Stimulated activated CD4-positive, alpha-beta T cell treated with anti-CD3 and anti-CD28 coated beads, Interleukin-4, amount 100 ng/mL, for 1 hour (primary cell): ENCODE measurements at regions not wholly inside any gene's neighbourhood (a gene's known extent, or its start where the extent isn't known, plus 50 kb on each side); places are given as distances from the start of the nearest gene placed in this dataset.
A peak's percentile ranks its signal among the peaks of the same experiment; 100 is the strongest.
"Not testable (repeated sequence)": the region's sequence is repeated elsewhere in the genome, so short reads cannot be mapped to it uniquely, and the experiment has no call there.

ENCODE experiments used
- DNase-seq: peaks from one replicate; pipeline ENCODE4 v3.0.0-alpha.2; 2020

DNA sequence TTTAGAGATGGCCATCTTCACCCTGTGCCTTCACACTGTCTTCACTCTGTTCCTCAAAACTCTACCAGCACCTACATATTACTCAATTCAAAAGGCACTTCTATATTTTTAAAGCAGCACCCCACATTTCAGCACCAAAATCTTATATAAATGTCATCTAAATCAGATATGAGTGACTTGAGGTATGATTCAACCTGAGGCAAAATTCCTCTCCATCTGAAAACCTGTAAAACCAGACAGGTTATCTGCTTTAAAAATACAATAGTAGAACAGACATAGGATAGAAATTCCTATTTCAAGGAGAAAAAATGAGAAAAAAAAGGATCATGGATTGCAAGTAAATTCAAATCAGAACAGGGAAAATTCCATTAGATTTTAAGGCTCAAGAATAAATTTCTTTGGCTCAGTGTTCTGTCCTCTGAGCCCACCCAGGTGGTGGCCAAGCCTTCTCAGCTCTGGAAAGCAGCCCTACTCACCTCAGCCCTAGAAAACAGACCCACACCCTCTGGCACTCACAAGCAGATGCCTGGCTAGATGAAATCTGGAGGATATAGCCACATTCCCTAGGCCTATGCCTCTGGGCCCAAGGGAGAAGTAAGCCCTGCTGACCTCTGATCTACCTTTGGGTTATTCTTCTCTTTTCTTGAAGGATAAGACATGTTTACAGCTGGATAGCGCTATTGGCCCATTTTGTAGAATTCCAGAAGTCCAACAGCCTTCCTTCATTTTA, 211.1 kb upstream of the XIST start:
- no peak for DNase-seq

DNA sequence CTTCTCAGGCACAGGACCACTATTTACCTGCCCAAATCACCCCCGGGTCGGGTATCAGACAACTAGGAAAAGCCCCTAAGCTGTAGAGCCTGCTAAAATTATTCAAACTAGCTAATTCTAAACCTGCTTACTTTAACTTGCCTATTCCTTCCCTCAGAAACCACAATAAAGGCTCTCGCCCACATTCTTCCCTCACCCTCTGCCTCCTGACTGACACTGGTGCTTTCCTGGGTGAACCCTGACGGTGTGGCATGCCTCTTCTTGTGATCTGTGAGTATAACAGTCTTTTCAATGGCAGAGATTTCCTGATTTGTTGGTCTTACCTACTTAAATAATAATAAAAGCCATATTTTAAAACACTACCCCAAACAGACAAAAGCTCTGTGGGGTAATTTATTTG, 209.4 kb upstream of the XIST start:
- no peak for DNase-seq

DNA sequence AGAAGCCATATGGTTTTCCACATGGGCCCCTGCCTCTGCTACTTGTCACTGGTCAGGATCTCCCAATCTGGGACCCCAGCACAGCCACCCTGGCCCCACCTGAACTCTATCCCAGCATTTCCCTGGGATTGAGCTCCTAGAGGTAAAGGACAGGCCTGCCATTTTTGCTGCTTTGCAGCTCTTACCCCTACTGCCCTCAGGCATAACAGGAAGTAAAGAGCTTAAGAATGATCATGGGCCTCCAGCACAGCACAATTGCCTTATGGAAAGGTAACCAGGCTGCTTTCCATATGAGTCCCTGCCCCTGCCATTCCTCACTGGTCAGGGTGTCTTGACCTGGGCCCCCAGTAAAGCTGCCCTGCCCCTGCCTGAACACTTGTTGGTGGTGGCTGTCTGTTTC, 196.6 kb upstream of the XIST start:
- no peak for DNase-seq

DNA sequence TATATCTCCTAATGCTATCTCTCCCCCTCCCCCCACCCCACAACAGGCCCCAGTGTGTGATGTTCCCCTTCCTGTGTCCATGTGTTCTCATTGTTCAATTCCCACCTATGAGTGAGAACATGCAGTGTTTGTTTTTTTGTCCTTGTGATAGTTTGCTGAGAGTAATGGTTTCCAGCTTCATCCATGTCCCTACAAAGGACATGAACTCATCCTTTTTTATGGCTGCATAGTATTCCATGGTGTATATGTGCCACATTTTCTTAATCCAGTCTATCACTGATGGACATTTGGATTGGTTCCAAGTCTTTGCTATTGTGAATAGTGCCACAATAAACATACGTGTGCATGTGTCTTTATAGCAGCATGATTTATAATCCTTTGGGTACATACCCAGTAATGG, 181.6 kb upstream of the XIST start:
- DNase-seq: not testable (repeated sequence)

DNA sequence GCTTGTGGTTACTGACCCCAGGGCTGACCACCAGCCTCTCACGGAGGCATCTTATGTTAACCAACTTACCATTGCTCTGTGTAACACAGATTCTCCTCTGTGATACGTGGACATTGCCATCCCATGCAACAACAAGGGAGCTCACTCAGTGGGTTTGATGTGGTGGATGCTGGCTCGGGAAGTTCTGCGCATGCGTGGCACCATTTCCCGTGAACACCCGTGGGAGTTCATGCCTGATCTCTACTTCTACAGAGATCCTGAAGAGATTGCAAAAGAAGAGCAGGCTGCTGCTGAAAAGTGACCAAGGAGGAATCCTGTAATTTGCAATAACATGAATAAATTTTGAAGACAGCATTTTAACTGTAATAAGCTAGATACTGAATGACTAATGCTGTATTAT, 179.0 kb upstream of the XIST start:
- DNase-seq: not testable (repeated sequence)

DNA sequence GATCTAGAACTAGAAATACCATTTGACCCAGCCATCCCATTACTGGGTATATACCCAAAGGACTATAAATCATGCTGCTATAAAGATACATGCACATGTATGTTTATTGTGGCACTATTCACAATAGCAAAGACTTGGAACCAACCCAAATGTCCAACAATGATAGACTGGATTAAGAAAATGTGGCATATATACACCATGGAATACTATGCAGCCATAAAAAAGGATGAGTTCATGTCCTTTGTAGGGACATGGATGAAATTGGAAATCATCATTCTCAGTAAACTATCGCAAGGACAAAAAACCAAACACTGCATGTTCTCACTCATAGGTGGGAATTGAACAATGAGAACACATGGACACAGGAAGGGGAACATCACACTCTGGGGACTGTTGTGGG, 178.3 kb upstream of the XIST start:
- DNase-seq: not testable (repeated sequence)

DNA sequence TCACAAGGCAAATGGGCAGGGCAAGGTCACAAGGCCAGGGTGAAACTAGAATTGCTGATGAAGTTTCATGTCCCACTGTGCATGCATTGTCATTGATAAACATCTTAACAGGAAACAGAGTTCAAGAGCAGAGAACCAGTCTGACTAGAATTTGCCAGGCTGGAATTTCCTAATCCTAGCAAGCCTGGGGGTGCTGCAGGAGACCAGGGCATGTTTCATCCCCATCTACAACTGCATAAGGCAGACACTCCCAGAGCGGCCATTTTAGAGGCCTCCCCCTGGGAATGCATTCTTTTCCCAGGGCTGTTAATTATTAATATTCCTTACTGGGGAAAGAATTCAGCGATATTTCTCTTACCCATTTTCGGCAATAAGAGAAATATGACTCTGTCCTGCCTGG, 172.6 kb upstream of the XIST start:
- not testable (repeated sequence) for DNase-seq

DNA sequence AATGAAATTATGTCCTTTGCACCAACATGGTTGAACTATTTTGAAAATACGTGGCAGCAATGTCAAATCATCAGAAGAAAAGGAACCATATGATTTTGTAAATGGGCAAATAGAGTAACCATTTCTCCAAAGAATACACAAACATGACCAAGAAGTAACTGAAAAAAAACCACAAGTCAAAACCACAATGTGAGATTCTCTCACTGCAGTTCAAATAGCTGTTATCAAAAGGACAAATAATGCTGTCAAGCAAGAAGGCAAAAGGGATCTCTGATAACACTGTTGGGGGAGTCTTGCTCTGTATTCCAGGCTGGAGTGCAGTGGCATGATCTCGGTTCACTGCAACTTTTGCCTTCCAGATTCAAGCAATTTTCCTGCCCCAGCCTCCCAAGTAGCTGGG, 170.7 kb upstream of the XIST start:
- no peak for DNase-seq

DNA sequence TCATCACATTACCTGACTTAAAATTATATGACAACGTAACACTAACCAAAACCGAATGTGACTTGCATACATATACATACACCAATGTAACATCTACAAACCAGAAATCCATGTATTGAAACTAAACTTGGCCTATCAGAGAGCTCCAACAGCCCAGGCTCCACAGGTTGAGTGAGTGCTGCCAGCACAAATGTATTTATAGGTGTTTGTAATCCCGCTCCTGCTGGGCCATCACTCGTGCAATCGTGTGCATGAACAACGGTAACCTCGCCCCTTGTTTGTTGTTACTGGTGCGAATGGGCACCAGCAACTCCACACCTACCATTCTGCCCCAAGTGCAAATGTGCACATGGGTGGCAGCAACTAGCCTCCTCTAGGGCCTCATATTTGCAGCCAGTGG, 165.7 kb upstream of the XIST start:
- no peak for DNase-seq

DNA sequence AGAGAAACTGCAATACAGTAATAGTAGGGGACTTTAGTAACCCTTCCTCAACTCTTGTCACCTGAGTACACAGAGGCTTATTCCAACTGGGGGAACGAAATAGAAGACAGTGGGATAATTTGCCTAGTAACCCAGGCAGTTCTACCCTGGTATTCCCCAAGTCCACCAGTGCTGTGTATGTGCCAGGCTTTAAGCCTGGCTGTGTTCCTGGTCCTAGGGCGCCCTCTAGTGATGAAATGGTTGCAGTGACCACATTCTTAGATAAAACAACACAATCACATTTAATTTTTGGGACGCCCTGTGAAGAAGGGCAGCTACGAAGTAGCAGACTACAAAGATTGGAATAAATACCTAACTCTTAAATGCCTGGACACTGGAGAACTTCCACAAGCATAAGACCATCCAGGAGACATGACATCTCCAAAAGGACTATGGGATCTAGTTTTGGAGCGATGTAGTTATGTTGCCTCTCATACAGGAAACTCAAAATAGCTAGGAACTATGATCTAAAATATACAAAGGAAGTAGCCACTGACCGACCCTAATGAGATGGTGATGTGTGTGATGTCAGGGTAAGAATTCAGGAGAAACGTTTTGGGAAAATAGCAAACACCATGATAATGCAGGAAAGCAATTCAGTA, 163.0 kb upstream of the XIST start:
- peak; percentile 43 for DNase-seq

DNA sequence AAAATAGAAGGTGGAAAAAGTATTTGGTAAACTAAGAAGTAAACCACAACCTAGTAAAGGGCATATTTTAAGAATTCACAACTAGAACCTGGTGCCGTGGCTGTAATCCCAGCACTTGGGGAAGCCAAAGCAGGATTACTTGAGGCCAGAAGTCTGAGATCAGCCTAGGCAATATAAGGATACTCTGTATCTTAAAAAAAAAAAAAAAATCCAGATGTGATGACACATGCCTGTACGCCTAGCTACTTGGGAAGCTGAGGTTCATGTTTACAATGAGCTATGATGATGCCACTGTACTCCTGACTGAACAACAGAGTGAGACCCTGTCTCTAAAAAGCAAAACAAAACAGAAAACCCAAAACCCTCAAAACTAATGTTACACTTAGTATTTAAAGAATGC, 156.5 kb upstream of the XIST start:
- no peak for DNase-seq

DNA sequence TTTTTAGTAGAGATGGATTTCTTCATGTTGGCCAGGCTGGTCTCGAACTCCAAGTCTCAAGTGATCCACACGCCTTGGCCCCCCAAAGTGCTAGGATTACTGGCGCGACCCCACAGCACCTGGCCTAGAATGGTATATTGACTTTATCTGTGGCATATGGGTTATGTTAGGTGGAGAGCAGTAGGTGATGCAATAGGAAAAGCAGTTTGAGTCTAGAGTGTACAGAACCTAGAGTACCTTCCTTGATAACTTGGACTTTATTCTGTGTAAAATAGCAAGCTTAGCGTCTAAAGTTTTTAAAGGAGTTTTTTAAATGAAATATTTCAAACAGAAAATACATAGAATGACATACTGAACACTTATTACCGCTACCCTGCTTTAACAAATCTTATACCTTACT, 139.5 kb upstream of the XIST start:
- DNase-seq: no peak

DNA sequence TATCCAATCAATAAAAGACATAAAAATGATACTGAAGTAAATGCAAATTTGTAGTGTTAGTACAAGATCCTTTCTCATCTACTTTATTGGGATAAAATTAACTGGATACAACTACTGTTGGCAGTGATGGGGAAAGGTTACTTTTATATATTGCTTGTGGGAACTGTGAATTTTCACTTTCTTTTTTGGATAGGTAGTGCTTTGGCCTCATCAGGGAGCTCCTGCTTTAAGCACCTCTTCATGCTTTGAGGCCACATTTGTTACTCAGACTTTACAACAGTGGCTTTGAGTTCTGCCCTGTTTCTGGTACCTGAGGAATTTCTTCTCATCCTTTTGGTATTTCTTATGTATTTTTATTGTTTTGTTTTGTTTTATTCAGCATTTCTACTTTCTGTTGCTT, 134.7 kb upstream of the XIST start:
- no peak for DNase-seq

DNA sequence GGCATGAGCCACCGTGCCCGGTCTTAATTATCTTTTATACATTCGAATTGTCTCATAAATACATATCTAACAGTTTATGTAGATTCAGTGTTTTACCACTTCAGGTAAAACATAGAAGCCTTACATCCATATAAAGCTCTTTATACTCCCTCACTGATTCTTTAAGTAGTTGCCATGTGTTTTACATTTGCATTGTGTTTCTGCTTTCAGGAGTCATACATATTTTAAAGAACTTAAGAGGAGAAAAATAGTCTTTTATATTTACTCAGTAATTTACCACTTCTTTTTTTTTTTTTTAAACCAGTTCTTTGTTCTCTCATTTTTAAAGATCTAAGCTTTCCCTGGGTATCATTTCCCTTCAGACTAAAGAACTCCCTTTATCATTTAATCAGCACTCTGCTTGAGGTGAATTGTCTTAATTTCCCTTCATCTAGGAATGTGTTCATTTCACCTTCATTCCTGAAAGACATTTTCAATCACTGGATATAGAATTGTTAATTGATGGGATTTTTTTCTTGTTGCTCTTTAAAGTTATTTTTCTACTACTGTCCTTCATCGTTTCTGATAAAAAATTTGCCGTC, 127.1 kb upstream of the XIST start:
- DNase-seq: no peak

DNA sequence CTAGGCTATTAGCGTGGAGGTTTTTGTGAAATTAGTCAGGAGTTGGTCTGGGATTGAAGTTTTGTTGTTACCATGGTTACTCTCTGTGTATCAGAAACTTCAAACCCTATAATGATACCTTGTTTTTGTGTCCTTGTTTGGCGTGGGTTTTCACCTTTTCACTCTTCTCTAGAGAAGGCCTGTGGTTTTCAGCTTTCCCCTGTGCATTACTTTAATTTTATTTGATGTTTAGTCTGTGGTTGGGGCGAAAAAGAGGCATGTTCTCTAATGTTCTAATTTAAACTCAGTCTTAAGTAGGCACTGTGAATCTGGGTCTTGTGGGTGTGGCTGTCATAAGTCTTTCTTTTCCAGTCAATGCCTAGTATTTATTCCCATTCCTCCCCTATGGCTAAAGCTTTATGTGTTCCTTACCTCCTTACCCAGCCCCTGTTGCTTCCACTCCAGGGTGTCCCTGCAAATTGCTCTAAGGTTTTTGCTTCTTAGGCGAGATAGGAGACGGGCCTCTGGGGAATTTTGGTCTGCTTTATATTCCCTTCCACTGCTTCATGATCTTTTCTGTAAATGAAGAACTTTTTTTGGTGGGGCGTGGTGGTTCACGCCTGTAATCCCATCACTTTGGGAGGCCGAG, 125.1 kb upstream of the XIST start:
- DNase-seq: no peak

DNA sequence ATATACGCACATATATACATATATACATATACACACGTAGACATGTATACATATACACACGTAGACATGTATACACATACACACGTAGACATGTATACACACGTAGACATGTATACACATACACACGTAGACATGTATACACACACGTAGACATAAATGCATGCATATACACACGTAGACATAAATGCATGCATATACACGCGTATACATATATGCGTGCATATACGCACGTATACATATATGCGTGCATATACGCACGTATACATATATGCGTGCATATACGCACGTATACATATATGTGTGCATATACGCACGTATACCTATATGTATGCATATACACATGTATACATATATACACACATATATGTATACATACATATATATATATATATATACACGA, 114.9 kb upstream of the XIST start:
- not testable (repeated sequence) for DNase-seq

DNA sequence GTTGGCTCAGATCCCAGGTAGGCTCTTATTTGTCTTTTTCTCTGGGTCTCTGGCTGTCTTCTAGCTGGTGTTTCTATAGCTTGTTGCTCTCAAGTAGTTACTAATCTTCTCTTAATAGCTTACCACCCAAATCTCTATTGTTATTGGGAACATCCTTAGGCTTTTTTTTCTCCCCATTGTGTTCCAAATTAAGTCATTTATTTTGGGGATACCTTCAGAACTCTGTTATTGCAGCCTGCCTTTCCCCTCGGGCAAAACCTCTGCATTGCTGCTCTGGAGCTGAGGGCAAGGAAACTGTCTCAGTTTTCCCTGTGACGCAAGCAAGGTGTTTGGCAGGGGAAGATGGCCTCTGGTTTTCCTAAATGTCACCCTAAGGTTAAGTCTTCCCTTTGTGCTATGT, 113.3 kb upstream of the XIST start:
- DNase-seq: no peak

DNA sequence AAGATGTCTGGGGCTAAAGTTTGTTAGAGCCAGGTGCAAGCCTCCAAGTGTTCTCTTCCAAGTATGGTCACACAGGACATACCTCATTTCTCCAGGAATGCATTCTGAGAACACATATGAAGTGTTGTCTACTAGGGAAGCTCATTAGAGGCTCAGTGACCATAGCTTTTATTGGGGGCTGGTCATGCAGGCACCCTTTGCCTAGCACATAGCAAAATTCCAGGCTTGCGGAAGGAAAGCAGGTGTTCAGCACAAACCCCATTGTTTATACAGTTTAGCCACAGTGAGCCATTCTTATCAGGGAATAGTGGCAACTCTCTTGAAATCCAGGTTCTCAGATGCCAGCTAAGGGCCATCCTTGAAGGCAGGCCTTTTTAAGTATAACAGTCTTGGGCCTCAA, 112.1 kb upstream of the XIST start:
- DNase-seq: no peak

DNA sequence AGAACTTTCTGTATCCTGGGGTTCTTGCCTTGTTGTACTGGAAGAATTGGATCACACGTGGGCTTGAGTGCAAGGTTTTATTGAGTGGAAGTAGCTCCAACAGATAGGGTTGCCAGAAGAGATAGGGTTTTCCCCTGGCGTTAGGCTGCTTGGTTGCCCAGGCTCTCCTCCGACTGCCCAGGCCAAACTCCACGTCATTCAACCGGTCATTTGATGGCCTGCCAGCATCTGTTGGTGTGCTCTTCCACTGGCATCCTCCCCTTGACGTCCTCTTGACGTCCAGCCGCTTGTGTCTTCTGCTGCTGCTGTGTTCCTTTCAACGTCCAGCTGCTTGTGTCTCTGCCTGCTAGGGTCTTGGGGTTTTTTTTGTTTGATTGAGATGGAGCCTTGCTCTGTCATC, 111.2 kb upstream of the XIST start:
- no peak for DNase-seq

DNA sequence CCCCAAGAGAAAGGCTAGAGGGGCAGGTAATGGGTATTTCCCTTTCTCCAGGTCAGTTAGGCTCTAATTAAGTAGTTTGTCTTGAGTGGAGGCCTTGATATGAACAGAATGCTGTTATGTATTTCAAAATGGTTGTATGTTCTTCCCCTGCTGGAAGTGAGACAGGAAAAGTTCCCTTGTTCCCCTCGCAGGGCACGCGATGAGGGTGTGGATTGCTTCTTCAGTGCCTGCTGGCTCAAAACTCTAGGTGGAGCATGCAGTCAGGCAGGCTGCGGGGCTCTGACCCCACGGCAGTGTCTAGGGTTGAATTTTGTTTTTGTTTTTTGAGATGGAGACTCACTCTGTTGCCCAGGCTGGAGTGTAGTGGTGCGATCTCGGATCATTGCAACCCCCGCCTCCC, 110.4 kb upstream of the XIST start:
- DNase-seq: no peak

DNA sequence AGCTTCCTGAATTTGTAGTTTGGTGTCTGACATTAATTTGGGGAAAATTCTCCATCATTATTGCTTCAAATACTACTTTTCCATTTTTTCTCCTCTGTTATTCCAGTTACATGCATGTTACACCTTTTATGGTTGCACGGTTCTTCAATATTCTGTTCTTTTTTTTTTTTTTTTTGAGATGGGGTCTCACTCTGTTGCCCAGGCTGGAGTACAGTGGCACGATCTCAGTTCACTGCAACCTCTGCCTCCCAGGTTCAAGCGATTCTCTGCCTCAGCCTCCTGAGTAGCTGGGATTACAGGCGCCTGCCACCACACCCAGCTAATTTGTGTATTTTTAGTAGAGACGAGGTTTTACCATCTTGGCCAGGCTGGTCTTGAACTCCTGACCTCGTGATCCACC, 109.4 kb upstream of the XIST start:
- DNase-seq: not testable (repeated sequence)

DNA sequence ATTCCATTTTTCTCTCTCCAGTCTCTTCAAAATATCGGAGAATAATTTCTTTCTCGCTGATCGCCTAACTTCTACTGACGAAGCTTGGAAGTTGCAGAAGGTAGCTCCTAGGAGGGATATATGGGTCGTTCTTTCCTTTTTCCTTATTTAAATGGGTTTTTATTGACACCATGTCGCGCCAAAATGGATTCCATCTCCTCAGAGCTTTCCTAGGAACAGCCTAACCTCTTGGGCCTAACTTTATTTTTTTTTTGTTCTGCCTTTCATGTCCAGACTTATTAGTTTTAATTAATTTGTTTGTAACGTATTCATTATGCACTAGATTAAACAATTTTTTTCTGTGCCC, 92.0 kb upstream of the XIST start:
- no peak for DNase-seq

DNA sequence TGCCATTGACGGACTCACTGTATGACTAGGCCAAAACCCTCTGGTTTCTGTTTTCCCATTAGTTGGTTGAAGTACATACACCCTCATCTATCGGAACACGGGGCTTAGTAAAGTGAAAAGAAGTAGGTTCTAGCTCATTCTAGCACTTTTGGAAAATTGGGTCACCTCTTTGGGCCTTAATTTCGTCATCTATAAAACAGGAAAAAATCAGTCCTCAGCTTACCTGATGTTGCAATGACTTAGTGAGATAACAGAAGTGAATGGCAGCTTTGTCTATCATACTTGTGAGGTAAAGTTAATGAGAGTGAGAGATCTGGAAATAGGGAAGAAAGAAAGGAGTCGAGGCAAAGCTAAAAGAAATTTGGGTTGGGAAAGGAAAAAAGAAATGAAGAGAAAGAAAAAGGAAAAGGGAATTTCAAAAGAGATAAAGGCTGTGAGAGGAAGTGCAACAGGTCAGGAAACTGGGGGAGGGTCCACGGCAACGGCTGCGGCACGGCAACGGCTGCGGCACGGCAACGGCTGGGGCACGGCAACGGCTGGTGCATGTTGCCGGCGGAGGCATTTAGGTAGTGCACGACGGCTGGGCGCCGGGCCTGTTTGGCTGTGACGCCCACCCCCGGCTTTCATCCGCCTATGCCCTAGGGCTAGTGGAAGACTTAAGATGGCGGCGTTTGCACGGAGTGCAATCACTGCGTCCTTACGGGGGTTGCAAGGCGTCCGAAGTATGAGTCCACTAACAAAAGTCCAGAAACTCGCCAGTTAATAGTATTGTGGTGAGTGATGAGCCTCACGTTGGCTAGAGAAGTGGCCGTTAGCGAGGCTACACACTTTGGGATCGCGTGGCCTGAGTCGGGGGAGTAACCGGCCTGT, 91.4 kb upstream of the XIST start:
- DNase-seq: peak; percentile 81
